ENCODE measurements at regions not wholly inside any gene's neighbourhood (a gene's known extent, or its start where the extent isn't known, plus 50 kb on each side); places are given as distances from the start of the nearest gene placed in this dataset.

GRCh38 chr20:22977047-22977785 is 57.9 kb upstream of the SSTR4 start:
- peaks cover 6 to 8% of the 10 kb centered on the region in 2 experiments; a peak in 4 of 5 replicates for H3K9me3 Mint-ChIP-seq
- no peak overlapping the region for H3K4ac ChIP-seq (ENCODE audit: low read depth, low read length)
- H4K8ac ChIP-seq (replicated peaks; ENCODE audit: insufficient read length, low read depth, low read length) = no peak overlapping the region
- no peak overlapping the region for H2AFZ ChIP-seq (ENCODE audit: low read length)
- H3K27ac ChIP-seq (ENCODE audit: insufficient read length, low read depth, low read length) = no peak overlapping the region
- H4K20me1 ChIP-seq (ENCODE audit: control insufficient read depth, insufficient read depth, insufficient read length) = no peaks in the 10 kb centered on the region
- H4K91ac ChIP-seq (ENCODE audit: insufficient read length, low read depth, low read length) = no peak overlapping the region
- H2BK12ac ChIP-seq (ENCODE audit: insufficient read length, low read depth, low read length) = no peak overlapping the region
- TF ChIP-seq, protein P1, sequence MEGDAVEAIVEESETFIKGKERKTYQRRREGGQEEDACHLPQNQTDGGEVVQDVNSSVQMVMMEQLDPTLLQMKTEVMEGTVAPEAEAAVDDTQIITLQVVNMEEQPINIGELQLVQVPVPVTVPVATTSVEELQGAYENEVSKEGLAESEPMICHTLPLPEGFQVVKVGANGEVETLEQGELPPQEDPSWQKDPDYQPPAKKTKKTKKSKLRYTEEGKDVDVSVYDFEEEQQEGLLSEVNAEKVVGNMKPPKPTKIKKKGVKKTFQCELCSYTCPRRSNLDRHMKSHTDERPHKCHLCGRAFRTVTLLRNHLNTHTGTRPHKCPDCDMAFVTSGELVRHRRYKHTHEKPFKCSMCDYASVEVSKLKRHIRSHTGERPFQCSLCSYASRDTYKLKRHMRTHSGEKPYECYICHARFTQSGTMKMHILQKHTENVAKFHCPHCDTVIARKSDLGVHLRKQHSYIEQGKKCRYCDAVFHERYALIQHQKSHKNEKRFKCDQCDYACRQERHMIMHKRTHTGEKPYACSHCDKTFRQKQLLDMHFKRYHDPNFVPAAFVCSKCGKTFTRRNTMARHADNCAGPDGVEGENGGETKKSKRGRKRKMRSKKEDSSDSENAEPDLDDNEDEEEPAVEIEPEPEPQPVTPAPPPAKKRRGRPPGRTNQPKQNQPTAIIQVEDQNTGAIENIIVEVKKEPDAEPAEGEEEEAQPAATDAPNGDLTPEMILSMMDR (conservative IDR thresholded peaks at IDR 0.05) = no peak
- no peak overlapping the region for H3K9ac ChIP-seq (ENCODE audit: extremely low read depth, insufficient read length, low read length)
- H2BK15ac ChIP-seq (ENCODE audit: low read depth, low read length) = no peak overlapping the region
- H2BK5ac ChIP-seq (ENCODE audit: insufficient read length, low read length) = no peak overlapping the region
- no peak overlapping the region for H3K27ac Mint-ChIP-seq
- no peaks in the 10 kb centered on the region for H3K79me1 ChIP-seq (ENCODE audit: insufficient read depth, low read depth, low read length, poor library complexity, severe bottlenecking)
- H3K14ac ChIP-seq (ENCODE audit: insufficient read depth, low read length) = no peak overlapping the region
- H2AK5ac ChIP-seq (ENCODE audit: insufficient read length, low read length) = no peak overlapping the region
- no peak overlapping the region for H2BK120ac ChIP-seq (ENCODE audit: low read depth, low read length, poor library complexity, severe bottlenecking)
- no peak overlapping the region for H3K4me2 ChIP-seq (ENCODE audit: insufficient read depth, insufficient read length, low read length)
- no peaks in the 10 kb centered on the region; a peak in 1 of 4 replicates for H3K4me1 Mint-ChIP-seq
- H3K9me3 ChIP-seq (ENCODE audit: control insufficient read depth, low read depth, low read length) = no peaks in the 10 kb centered on the region
- no peak for DNase-seq
- no peaks in the 10 kb centered on the region for H3K4me1 ChIP-seq (ENCODE audit: insufficient read depth, low read length)
- H3K79me2 ChIP-seq (ENCODE audit: insufficient read depth, low read length) = no peaks in the 10 kb centered on the region
- H3K27me3 Mint-ChIP-seq (ENCODE audit: low read depth) = peaks cover 28% of the 10 kb centered on the region
- no peak overlapping the region for H3K4me3 Mint-ChIP-seq
- H3K23me2 ChIP-seq (ENCODE audit: insufficient read length, low read depth, low read length, poor library complexity, severe bottlenecking) = no peaks in the 10 kb centered on the region
- H3K36me3 Mint-ChIP-seq (ENCODE audit: insufficient read depth in 1 of 3, low read depth in 3 of 3) = peaks cover 0 to 5% (median 0%) of the 10 kb centered on the region in 3 experiments; a peak in 2 of 7 replicates
- no peak overlapping the region for H3K18ac ChIP-seq (ENCODE audit: insufficient read length, low read depth, low read length)
- no peaks in the 10 kb centered on the region for H3K27me3 ChIP-seq (ENCODE audit: insufficient read depth, low read length)
- H3T11ph ChIP-seq (ENCODE audit: low read length) = no peak overlapping the region
- H3K23ac ChIP-seq (ENCODE audit: insufficient read length, low read depth, low read length) = no peak overlapping the region
- WGBS (ENCODE audit: extremely low coverage, insufficient read length, low lambda C conversion rate) = no CpG with 5 or more reads among the region's 4 CpGs
- H4K5ac ChIP-seq (ENCODE audit: insufficient read length, low read depth, low read length) = no peak overlapping the region
- H2BK20ac ChIP-seq (ENCODE audit: low read depth, low read length, poor library complexity, severe bottlenecking) = no peak overlapping the region
- H3K56ac ChIP-seq (ENCODE audit: insufficient read length, low read depth, low read length) = no peak overlapping the region
